22Rv1 (cell line): ENCODE measurements at regions not wholly inside any gene's neighbourhood (a gene's known extent, or its start where the extent isn't known, plus 50 kb on each side); places are given as distances from the start of the nearest gene placed in this dataset.

ENCODE experiments used
- ZFX ChIP-seq: fragments of 450-650 bp; IDR thresholded peaks from 2 replicates; pipeline ENCODE4 v1.6.1; 2017; ENCODE audit warnings: antibody characterized with exemption, borderline replicate concordance
- TF ChIP-seq, protein P1 (sequence below): fragments of 450-650 bp; IDR thresholded peaks from 2 replicates; pipeline ENCODE4 v1.5.1; 2017; ENCODE audit warnings: mild to moderate bottlenecking

DNA sequence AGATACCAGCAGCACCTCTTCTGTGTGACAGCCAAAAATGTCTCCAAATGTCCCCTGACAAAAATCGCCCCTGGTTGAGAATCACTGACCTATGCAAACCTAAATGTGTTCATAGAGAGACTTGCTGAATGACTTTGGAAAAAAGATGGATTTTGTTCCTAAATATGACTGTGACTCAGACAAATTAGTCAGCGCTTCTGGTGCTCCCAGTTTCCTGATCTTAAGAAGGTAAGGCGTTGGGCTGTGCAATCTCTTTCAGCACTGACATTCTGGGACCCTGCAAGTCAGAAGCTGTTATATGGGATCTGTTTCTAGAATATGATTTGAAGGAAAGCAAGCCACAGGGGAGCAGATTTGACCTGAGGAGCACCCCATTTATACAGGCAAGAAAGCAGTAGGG, 90.6 kb upstream of the PWP1 start:
- TF ChIP-seq, protein P1, sequence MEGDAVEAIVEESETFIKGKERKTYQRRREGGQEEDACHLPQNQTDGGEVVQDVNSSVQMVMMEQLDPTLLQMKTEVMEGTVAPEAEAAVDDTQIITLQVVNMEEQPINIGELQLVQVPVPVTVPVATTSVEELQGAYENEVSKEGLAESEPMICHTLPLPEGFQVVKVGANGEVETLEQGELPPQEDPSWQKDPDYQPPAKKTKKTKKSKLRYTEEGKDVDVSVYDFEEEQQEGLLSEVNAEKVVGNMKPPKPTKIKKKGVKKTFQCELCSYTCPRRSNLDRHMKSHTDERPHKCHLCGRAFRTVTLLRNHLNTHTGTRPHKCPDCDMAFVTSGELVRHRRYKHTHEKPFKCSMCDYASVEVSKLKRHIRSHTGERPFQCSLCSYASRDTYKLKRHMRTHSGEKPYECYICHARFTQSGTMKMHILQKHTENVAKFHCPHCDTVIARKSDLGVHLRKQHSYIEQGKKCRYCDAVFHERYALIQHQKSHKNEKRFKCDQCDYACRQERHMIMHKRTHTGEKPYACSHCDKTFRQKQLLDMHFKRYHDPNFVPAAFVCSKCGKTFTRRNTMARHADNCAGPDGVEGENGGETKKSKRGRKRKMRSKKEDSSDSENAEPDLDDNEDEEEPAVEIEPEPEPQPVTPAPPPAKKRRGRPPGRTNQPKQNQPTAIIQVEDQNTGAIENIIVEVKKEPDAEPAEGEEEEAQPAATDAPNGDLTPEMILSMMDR: no peak
- no peak for TF ChIP-seq ZFX
